H1 (cell line): ENCODE measurements at regions not wholly inside any gene's neighbourhood (a gene's known extent, or its start where the extent isn't known, plus 50 kb on each side); places are given as distances from the start of the nearest gene placed in this dataset.

Experiments
- CEBPB ChIP-seq: IDR thresholded peaks from 2 replicates; pipeline ENCODE4 v1.6.1; 2012; ENCODE audit warnings: low read depth, low read length
- GABPA ChIP-seq: IDR thresholded peaks from 2 replicates; pipeline ENCODE4 v1.6.1; 2011; ENCODE audit warnings: mild to moderate bottlenecking, low read length, moderate library complexity, borderline replicate concordance; ENCODE audit not compliant: insufficient read depth
- RNF2 ChIP-seq: fragments of 200-900, 300-1000 bp; sonication (generic); IDR thresholded peaks from 2 replicates; pipeline ENCODE4 v1.7.1; 2016; ENCODE audit warnings: borderline replicate concordance, low read depth, mild to moderate bottlenecking, antibody characterized with exemption, low read length; ENCODE audit not compliant: poor library complexity, severe bottlenecking; ENCODE audit errors: missing control alignments
- SP2 ChIP-seq: IDR thresholded peaks from 2 replicates; pipeline ENCODE4 v1.6.1; 2012; ENCODE audit warnings: mild to moderate bottlenecking, low read length, inconsistent platforms
- ZNF274 ChIP-seq: IDR thresholded peaks from 2 replicates; pipeline ENCODE4 v1.7.0; 2012; ENCODE audit warnings: low read length, borderline replicate concordance; ENCODE audit errors: extremely low read depth
- TF ChIP-seq, protein P1 (sequence below): IDR thresholded peaks from 2 replicates; pipeline ENCODE4 v1.6.1; 2011; ENCODE audit warnings: low read length, improper control_type of control experiment

DNA sequence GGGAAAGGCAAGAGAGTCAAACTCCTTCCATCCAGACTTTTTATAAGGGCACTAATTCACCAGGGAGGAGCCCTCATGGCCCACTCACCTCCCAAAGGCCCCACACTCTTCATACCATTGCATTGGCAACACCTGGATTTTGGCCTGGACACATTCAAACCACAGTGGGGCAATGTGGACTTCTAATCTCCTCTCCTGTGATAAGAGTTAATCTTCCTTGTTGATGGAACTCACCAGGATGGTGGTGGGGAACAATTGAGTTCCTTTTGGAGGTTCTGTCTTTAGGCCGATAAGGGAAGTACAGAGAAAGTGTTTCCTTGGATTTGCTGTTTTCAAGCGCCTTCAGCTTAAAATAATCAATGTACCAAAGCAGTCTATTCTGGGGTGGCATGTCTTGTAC, 268.7 kb downstream of the CD83 start (continued):
- no peak for TF ChIP-seq RNF2
- no peak for TF ChIP-seq SP2
- no peak for TF ChIP-seq CEBPB
- TF ChIP-seq GABPA: no peak
- no peak for TF ChIP-seq ZNF274
- TF ChIP-seq, protein P1, sequence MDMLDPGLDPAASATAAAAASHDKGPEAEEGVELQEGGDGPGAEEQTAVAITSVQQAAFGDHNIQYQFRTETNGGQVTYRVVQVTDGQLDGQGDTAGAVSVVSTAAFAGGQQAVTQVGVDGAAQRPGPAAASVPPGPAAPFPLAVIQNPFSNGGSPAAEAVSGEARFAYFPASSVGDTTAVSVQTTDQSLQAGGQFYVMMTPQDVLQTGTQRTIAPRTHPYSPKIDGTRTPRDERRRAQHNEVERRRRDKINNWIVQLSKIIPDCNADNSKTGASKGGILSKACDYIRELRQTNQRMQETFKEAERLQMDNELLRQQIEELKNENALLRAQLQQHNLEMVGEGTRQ: no peak
